ENCODE measurements at regions not wholly inside any gene's neighbourhood (a gene's known extent, or its start where the extent isn't known, plus 50 kb on each side); places are given as distances from the start of the nearest gene placed in this dataset.

DNA sequence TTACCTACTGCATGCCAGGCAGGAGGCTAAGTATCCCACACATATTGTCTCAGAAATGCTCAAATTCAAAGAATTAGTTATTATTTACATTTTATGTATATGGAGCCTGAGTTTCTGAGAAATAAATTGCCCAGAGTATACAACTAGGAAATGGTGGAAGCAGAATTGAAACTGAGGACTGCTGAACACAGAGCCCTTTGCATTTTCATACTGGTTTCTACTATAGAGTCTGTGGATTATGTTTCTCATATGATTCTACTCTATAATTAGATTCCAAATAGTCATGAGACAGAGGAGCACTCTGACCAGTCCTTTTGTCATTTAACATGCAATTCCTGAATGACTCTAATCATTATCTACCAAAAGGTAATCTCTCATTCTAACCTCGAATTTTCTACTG is 254.3 kb downstream of the LMBRD1 start:
- TF ChIP-seq RORB (CRISPR knock-in tag; IDR thresholded peaks at IDR 0.05) (no peak), ZNF317 (CRISPR knock-in tag; IDR thresholded peaks at IDR 0.05; ENCODE audit: borderline replicate concordance, low read depth) (no peak), ZNF416 (CRISPR knock-in tag; IDR thresholded peaks at IDR 0.05) (no peak), FOXJ3 (CRISPR knock-in tag; IDR thresholded peaks at IDR 0.05; ENCODE audit: borderline replicate concordance) (no peak), NFYB (CRISPR knock-in tag; conservative IDR thresholded peaks at IDR 0.05; ENCODE audit: low read depth) (no peak), ZNF219 (CRISPR knock-in tag; IDR thresholded peaks at IDR 0.05; ENCODE audit: borderline replicate concordance) (no peak), ESRRA (CRISPR knock-in tag; IDR thresholded peaks at IDR 0.05; ENCODE audit: borderline replicate concordance) (no peak)
- TF ChIP-seq, protein P1, sequence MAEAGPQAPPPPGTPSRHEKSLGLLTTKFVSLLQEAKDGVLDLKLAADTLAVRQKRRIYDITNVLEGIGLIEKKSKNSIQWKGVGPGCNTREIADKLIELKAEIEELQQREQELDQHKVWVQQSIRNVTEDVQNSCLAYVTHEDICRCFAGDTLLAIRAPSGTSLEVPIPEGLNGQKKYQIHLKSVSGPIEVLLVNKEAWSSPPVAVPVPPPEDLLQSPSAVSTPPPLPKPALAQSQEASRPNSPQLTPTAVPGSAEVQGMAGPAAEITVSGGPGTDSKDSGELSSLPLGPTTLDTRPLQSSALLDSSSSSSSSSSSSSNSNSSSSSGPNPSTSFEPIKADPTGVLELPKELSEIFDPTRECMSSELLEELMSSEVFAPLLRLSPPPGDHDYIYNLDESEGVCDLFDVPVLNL (CRISPR knock-in tag; IDR thresholded peaks at IDR 0.05; ENCODE audit: borderline replicate concordance, low read depth), result no peak
- TF ChIP-seq, protein P2, sequence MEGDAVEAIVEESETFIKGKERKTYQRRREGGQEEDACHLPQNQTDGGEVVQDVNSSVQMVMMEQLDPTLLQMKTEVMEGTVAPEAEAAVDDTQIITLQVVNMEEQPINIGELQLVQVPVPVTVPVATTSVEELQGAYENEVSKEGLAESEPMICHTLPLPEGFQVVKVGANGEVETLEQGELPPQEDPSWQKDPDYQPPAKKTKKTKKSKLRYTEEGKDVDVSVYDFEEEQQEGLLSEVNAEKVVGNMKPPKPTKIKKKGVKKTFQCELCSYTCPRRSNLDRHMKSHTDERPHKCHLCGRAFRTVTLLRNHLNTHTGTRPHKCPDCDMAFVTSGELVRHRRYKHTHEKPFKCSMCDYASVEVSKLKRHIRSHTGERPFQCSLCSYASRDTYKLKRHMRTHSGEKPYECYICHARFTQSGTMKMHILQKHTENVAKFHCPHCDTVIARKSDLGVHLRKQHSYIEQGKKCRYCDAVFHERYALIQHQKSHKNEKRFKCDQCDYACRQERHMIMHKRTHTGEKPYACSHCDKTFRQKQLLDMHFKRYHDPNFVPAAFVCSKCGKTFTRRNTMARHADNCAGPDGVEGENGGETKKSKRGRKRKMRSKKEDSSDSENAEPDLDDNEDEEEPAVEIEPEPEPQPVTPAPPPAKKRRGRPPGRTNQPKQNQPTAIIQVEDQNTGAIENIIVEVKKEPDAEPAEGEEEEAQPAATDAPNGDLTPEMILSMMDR (IDR thresholded peaks at IDR 0.05), result no peak
- TF ChIP-seq, protein P3, sequence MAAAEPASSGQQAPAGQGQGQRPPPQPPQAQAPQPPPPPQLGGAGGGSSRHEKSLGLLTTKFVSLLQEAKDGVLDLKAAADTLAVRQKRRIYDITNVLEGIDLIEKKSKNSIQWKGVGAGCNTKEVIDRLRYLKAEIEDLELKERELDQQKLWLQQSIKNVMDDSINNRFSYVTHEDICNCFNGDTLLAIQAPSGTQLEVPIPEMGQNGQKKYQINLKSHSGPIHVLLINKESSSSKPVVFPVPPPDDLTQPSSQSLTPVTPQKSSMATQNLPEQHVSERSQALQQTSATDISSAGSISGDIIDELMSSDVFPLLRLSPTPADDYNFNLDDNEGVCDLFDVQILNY (CRISPR knock-in tag; IDR thresholded peaks at IDR 0.05), result no peak
- TF ChIP-seq, protein P4, sequence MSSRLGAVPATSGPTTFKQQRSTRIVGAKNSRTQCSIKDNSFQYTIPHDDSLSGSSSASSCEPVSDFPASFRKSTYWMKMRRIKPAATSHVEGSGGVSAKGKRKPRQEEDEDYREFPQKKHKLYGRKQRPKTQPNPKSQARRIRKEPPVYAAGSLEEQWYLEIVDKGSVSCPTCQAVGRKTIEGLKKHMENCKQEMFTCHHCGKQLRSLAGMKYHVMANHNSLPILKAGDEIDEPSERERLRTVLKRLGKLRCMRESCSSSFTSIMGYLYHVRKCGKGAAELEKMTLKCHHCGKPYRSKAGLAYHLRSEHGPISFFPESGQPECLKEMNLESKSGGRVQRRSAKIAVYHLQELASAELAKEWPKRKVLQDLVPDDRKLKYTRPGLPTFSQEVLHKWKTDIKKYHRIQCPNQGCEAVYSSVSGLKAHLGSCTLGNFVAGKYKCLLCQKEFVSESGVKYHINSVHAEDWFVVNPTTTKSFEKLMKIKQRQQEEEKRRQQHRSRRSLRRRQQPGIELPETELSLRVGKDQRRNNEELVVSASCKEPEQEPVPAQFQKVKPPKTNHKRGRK (CRISPR knock-in tag; IDR thresholded peaks at IDR 0.05; ENCODE audit: borderline replicate concordance), result no peak
- TF ChIP-seq, protein P5, sequence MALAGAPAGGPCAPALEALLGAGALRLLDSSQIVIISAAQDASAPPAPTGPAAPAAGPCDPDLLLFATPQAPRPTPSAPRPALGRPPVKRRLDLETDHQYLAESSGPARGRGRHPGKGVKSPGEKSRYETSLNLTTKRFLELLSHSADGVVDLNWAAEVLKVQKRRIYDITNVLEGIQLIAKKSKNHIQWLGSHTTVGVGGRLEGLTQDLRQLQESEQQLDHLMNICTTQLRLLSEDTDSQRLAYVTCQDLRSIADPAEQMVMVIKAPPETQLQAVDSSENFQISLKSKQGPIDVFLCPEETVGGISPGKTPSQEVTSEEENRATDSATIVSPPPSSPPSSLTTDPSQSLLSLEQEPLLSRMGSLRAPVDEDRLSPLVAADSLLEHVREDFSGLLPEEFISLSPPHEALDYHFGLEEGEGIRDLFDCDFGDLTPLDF (CRISPR knock-in tag; IDR thresholded peaks at IDR 0.05), result no peak

Data from WTC11 (cell line).